ENCODE measurements at regions not wholly inside any gene's neighbourhood (a gene's known extent, or its start where the extent isn't known, plus 50 kb on each side); places are given as distances from the start of the nearest gene placed in this dataset.

- H3K27me3 ChIP-seq (ENCODE audit: control insufficient read depth, insufficient read depth, low read length), result no peaks in the 10 kb centered on the region
- no peak overlapping the region for H3K27ac ChIP-seq
- no peak overlapping the region for H3K4me2 ChIP-seq (ENCODE audit: low read length)
- H3K79me2 ChIP-seq, result no peaks in the 10 kb centered on the region
- H3K4me3 ChIP-seq (ENCODE audit: low read depth, low read length), result no peak overlapping the region
- no peak overlapping the region for H3K9ac ChIP-seq
- H3K9me3 ChIP-seq (ENCODE audit: control insufficient read depth, low read length), result no peaks in the 10 kb centered on the region
- no peaks in the 10 kb centered on the region for H3K36me3 ChIP-seq (ENCODE audit: control insufficient read depth, insufficient read depth, low read length)
- H2AFZ ChIP-seq, result no peak overlapping the region
- H3K4me1 ChIP-seq, result no peaks in the 10 kb centered on the region
- TF ChIP-seq CTCF (IDR thresholded peaks at IDR 0.05), result no peak
Measured at GRCh38 chr5:15260356-15261268, 239.4 kb upstream of the FBXL7 start.

GRCh38 chr5:15256485-15256884 is 243.5 kb upstream of the FBXL7 start:
- Histone ChIP-seq H3K4me2 (ENCODE audit: low read length) (no peak overlapping the region), H3K79me2 (no peaks in the 10 kb centered on the region), H3K9ac (no peak overlapping the region), H2AFZ (no peak overlapping the region), H3K36me3 (ENCODE audit: control insufficient read depth, insufficient read depth, low read length) (no peaks in the 10 kb centered on the region), H3K4me1 (no peaks in the 10 kb centered on the region), H3K9me3 (ENCODE audit: control insufficient read depth, low read length) (no peaks in the 10 kb centered on the region), H3K27ac (no peak overlapping the region), H3K4me3 (ENCODE audit: low read depth, low read length) (no peak overlapping the region), H3K27me3 (ENCODE audit: control insufficient read depth, insufficient read depth, low read length) (no peaks in the 10 kb centered on the region)
- no peak for TF ChIP-seq CTCF (IDR thresholded peaks at IDR 0.05)

- no peaks in the 10 kb centered on the region for H3K27me3 ChIP-seq (ENCODE audit: control insufficient read depth, insufficient read depth, low read length)
- H3K27ac ChIP-seq, result no peak overlapping the region
- no peak overlapping the region for H3K4me2 ChIP-seq (ENCODE audit: low read length)
- H3K9me3 ChIP-seq (ENCODE audit: control insufficient read depth, low read length), result no peaks in the 10 kb centered on the region
- H3K9ac ChIP-seq, result no peak overlapping the region
- H3K36me3 ChIP-seq (ENCODE audit: control insufficient read depth, insufficient read depth, low read length), result no peaks in the 10 kb centered on the region
- TF ChIP-seq CTCF (IDR thresholded peaks at IDR 0.05), result no peak
- no peak overlapping the region for H3K4me3 ChIP-seq (ENCODE audit: low read depth, low read length)
- H3K4me1 ChIP-seq, result no peaks in the 10 kb centered on the region
- no peak overlapping the region for H2AFZ ChIP-seq
- no peaks in the 10 kb centered on the region for H3K79me2 ChIP-seq
Measured at GRCh38 chr5:15255576-15255975, 244.4 kb upstream of the FBXL7 start.

GRCh38 chr5:15254607-15255006 is 245.4 kb upstream of the FBXL7 start:
- Histone ChIP-seq H3K4me3 (ENCODE audit: low read depth, low read length) (no peak overlapping the region), H3K4me1 (no peaks in the 10 kb centered on the region), H3K9me3 (ENCODE audit: control insufficient read depth, low read length) (no peaks in the 10 kb centered on the region), H3K4me2 (ENCODE audit: low read length) (no peak overlapping the region), H2AFZ (no peak overlapping the region), H3K27ac (no peak overlapping the region), H3K27me3 (ENCODE audit: control insufficient read depth, insufficient read depth, low read length) (no peaks in the 10 kb centered on the region), H3K36me3 (ENCODE audit: control insufficient read depth, insufficient read depth, low read length) (no peaks in the 10 kb centered on the region), H3K9ac (no peak overlapping the region), H3K79me2 (no peaks in the 10 kb centered on the region)
- TF ChIP-seq CTCF (IDR thresholded peaks at IDR 0.05), result no peak

GRCh38 chr5:15252331-15252730 is 247.6 kb upstream of the FBXL7 start:
- H3K79me2 ChIP-seq, result no peaks in the 10 kb centered on the region
- no peaks in the 10 kb centered on the region for H3K36me3 ChIP-seq (ENCODE audit: control insufficient read depth, insufficient read depth, low read length)
- no peak for TF ChIP-seq CTCF (IDR thresholded peaks at IDR 0.05)
- H3K4me1 ChIP-seq, result no peaks in the 10 kb centered on the region
- no peaks in the 10 kb centered on the region for H3K9me3 ChIP-seq (ENCODE audit: control insufficient read depth, low read length)
- no peaks in the 10 kb centered on the region for H3K27me3 ChIP-seq (ENCODE audit: control insufficient read depth, insufficient read depth, low read length)
- no peak overlapping the region for H2AFZ ChIP-seq
- H3K4me3 ChIP-seq (ENCODE audit: low read depth, low read length), result no peak overlapping the region
- no peak overlapping the region for H3K9ac ChIP-seq
- no peak overlapping the region for H3K4me2 ChIP-seq (ENCODE audit: low read length)
- no peak overlapping the region for H3K27ac ChIP-seq
